GM13977 (cell line): ENCODE measurements at regions not wholly inside any gene's neighbourhood (a gene's known extent, or its start where the extent isn't known, plus 50 kb on each side); places are given as distances from the start of the nearest gene placed in this dataset.

Experiments used
- DNase-seq: peaks from one replicate; pipeline ENCODE4 v3.0.0; 2012; ENCODE audit warnings: low spot score
- in situ Hi-C: fragments of 300-500 bp; cut with MboI; formaldehyde crosslinking; loops from one replicate; pipeline ENCODE4 v1.12.0; 2022; ENCODE audit warnings: low sequenced_read_pairs, low pct_unique_long_range_greater_than_20kb, mixed read lengths, inconsistent platforms; ENCODE audit not compliant: unreplicated experiment
- TF ChIP-seq, protein P1 (sequence below): IDR thresholded peaks from 2 replicates; pipeline ENCODE4 v1.5.1; 2012; ENCODE audit warnings: mild to moderate bottlenecking, control low read depth; ENCODE audit not compliant: insufficient read depth; ENCODE audit errors: extremely low read depth, missing control alignments

DNA sequence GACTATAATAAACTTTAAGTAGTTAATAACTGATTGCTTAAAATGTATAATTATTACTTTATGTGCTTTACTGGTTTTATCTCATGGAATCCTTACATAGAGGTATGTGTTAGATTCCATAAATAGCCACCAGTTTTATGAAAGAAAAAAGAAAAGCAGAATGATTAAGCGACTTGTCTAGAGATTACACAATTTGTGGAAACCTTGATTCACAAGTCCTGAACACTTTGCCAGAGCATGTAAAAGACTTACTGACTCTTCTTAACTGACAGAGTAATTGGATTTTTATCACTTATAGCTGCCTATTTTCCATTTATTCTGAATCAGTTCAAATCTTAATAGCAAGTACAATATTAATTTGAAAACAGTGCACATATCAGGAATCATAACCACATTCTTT, 448.7 kb upstream of the NETO1 start:
- TF ChIP-seq, protein P1, sequence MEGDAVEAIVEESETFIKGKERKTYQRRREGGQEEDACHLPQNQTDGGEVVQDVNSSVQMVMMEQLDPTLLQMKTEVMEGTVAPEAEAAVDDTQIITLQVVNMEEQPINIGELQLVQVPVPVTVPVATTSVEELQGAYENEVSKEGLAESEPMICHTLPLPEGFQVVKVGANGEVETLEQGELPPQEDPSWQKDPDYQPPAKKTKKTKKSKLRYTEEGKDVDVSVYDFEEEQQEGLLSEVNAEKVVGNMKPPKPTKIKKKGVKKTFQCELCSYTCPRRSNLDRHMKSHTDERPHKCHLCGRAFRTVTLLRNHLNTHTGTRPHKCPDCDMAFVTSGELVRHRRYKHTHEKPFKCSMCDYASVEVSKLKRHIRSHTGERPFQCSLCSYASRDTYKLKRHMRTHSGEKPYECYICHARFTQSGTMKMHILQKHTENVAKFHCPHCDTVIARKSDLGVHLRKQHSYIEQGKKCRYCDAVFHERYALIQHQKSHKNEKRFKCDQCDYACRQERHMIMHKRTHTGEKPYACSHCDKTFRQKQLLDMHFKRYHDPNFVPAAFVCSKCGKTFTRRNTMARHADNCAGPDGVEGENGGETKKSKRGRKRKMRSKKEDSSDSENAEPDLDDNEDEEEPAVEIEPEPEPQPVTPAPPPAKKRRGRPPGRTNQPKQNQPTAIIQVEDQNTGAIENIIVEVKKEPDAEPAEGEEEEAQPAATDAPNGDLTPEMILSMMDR, result no peak
- in situ Hi-C loops, result no loop called here

DNA sequence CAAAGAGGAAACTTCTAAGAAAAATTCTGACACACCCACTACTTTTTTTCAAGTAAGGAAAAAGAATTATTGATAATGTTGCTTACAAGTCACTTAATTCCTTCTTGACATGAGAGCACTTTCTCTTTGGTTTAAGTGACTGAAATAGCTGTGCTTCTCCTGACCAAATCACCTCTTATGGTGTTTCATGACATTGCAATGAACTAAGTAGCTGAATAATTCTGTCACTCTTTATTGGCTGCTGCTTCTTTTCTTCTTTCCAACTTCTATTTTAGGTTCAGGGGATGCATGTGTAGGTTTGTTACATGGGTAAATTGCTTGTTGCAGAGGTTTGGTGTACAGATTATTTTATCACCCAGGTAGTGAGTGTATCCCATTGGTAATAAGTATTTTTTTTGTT, 447.6 kb upstream of the NETO1 start:
- DNase-seq, result no peak
- TF ChIP-seq, protein P1, result no peak
- in situ Hi-C loops, result no loop called here

More for the DNA sequence above, 448.7 kb upstream of the NETO1 start:
- no peak for DNase-seq

DNA sequence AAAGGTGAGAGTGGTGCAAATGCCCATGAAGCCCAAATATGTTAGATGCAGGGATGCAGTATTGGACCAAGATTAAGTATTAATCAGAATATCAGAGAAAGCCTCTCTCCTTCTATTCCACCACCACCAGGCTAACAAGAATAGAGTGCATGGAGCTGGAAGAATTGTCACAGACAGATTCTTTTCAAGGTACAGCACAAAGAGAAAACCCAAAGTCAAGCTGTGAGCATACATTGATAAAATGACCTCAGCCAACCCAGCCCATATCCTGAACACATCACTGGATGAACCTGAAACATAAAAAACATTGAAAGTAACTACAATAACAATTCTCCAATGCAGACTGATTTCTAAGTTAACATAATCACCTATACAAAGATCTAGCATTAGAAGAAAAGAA, 445.7 kb upstream of the NETO1 start:
- in situ Hi-C loops, result no loop called here
- TF ChIP-seq, protein P1, result no peak
- DNase-seq, result no peak

DNA sequence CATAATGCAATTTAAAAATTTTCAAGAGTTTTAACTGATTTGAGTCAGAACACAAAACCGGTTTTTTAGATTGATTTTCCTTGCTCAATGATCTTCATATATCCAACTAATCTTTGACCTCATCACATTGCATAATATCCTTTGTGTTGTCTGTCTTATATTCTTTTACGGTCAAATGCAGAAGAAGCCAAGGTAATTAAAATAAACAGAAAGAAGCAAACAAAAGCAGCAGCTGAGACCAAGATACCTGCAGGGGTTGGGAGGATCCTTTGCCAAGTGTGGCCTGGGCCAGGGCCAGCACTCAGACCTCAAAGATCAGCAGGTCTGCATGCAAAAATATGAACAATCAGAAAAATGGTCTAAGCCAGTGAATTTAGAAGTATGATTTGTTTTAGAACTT, 428.9 kb upstream of the NETO1 start:
- in situ Hi-C loops, result no loop called here
- TF ChIP-seq, protein P1, result no peak

DNA sequence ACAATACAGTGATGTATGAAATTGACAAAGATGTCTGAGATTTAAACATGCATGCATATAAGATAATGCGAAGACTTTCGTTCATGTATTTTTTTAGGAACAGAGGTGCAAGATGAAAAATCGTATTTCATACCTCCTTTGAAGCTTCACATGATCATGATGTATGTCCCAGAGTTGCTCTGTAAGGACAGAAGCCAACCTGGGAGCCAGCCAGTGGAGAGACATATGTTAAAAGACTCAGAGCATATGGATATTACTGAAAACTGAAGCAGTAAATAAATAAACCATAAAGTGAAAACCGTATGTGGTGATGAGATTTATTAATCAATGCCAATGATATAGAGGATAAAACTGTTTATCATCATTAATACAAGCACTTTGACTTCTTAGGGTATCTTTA, 424.4 kb upstream of the NETO1 start:
- TF ChIP-seq, protein P1, result no peak
- in situ Hi-C loops, result no loop called here

More for the DNA sequence above, 428.9 kb upstream of the NETO1 start:
- no peak for DNase-seq

DNA sequence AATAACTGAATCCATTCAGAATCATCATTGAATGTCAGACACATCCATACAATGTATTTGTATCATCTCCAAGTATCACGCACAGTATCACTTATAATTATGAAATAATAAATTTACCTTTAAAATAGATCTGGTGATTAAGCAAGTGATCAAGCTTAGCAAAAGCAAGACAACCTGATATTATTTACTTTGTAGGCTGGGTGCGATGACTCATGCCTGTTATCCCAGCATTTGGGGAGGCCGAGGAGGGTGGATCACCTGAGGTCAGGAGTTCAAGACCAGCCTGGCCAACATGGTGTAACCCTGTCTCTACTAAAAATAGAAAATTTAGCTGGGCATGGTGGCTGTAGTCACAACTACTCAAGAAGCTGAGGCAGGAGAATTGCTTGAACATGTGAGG, 421.0 kb upstream of the NETO1 start:
- no peak for DNase-seq
- TF ChIP-seq, protein P1, result no peak
- in situ Hi-C loops, result no loop called here

More for the DNA sequence above, 424.4 kb upstream of the NETO1 start:
- DNase-seq, result no peak

DNA sequence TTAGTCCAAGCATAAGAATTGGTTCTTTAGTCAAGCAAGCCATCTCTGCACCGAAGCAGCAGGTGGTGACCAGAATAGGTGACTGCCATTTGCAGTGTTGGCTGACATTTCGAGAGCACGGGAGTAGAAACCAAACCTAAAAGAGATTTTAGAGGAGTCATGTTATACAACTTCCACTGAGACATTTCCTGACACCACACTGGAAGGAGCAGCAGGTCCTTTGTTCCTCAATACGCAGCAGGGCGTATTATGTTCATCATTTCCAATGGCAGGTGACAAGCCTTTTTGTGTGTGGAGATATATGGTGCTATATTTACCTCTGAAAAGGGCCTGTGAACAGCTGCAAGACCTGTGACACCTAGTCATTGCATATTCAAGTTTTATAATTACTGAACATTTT, 418.8 kb upstream of the NETO1 start:
- TF ChIP-seq, protein P1, result no peak
- DNase-seq, result no peak
- in situ Hi-C loops, result no loop called here
